Pancreas (tissue), 10 donors: ENCODE measurements at regions not wholly inside any gene's neighbourhood (a gene's known extent, or its start where the extent isn't known, plus 50 kb on each side); places are given as distances from the start of the nearest gene placed in this dataset.

Experiments
- ATAC-seq, 4 donors: fragments of 200-7000 bp; cut with Tn5 transposase; one replicate each; pipeline versions ENCODE4 v1.8.0 to v1.9.1; 2020; ENCODE audit warnings: mild to moderate bottlenecking in 4 of 4, moderate library complexity in 4 of 4
- DNase-seq, 6 donors: peaks; one replicate each; pipeline ENCODE4 v3.0.0-alpha.2; 2020
- FAIRE-seq: peaks from 2 replicates; lab custom pipeline; 2012; peaks lifted over from hg19 to GRCh38; lab: Jason Lieb, UNC
- H3K27ac ChIP-seq, 4 donors: fragments of 200-600 bp; sonication (generic); 1 replicate in 3 of 4; 2 replicates in 1 of 4; pipeline versions ENCODE4 v1.5.0 to v1.8.0; 2020
- H3K27me3 ChIP-seq, 4 donors: fragments of 200-600 bp; one replicate each; pipeline ENCODE4 v1.8.0; 2021
- H3K36me3 ChIP-seq, 3 donors: fragments of 200-600 bp; sonication (generic) in 1 of 3; one replicate each; pipeline versions ENCODE4 v1.5.0 to v1.8.0; 2020 to 2021
- H3K4me1 ChIP-seq, 3 donors: fragments of 200-600 bp; one replicate each; pipeline ENCODE4 v1.8.0; 2021
- H3K4me3 ChIP-seq, 4 donors: fragments of 200-600 bp; sonication (generic) in 2 of 4; one replicate each; pipeline versions ENCODE4 v1.5.0 to v1.8.0; 2020 to 2021
- H3K9me3 ChIP-seq, 4 donors: fragments of 200-600 bp; one replicate each; pipeline ENCODE4 v1.8.0; 2021
- CTCF ChIP-seq, 4 donors: fragments of 200-600 bp; sonication (generic) in 3 of 4; IDR thresholded peaks; one replicate each; pipeline versions ENCODE4 v1.5.0 to v1.8.0; 2021; ENCODE audit warnings: antibody characterized with exemption in 4 of 4
- WGBS, 2 donors: extraction: QIAGEN DNeasy Blood & Tissue Kit; methylation state at CpG; one replicate each; pipeline ENCODE4 v1.1.7; 2013; 5-methylcytosine and 5-hydroxymethylcytosine counted together
- intact Hi-C, 3 donors: fragments of 100-400 bp; cut with DNase I; formaldehyde crosslinking; loops; one replicate each; pipeline versions ENCODE4 v1.11.1 to v1.14.2; 2022
- donor health status: healthy with polysubstance abuse.
- donor health status: DM: no; HTN: no; CAD: no; lungs with moderate emphysema.
- donor health status: DM: no; HTN: no; CAD: no.
- donor health status: control.
- donor health status: control.
- donor health status: Bipolar disorder and iron deficiency.
- donor health status: DM: yes; HTN: yes; CAD: no.
- donor health status: DM: no; HTN: no; CAD: no.
- donor health status: DM: no; HTN: no; CAD: no.
- donor health status: DM: yes; HTN: yes; CAD: no.

- Histone ChIP-seq H3K36me3 (no peaks in the 10 kb centered on the region), H3K27me3 (no peaks in the 10 kb centered on the region), H3K4me1 (no peaks in the 10 kb centered on the region), H3K27ac (no peak overlapping the region), H3K4me3 (no peak overlapping the region), H3K9me3 (no peaks in the 10 kb centered on the region)
- DNase-seq (no peak), ATAC-seq (no peak), FAIRE-seq (no peak)
- TF ChIP-seq CTCF (IDR thresholded peaks at IDR 0.05) = no peak
- intact Hi-C loops = no loop called here
Measured at GRCh38 chr9:111190347-111190746, 139.7 kb downstream of the OR2K2 start.

GRCh38 chr9:111187376-111187775, 142.6 kb downstream of the OR2K2 start:
- FAIRE-seq (no peak), ATAC-seq (no peak), DNase-seq (no peak)
- no peaks in the 10 kb centered on the region for H3K9me3 ChIP-seq
- H3K27me3 ChIP-seq = no peaks in the 10 kb centered on the region
- intact Hi-C loops = no loop called here
- H3K4me1 ChIP-seq = no peaks in the 10 kb centered on the region
- TF ChIP-seq CTCF (IDR thresholded peaks at IDR 0.05) = no peak
- 80 to 97% methylated on average over 1 of the region's 1 CpG for WGBS, 2 donors
- no peaks in the 10 kb centered on the region for H3K36me3 ChIP-seq
- no peak overlapping the region for H3K4me3 ChIP-seq
- no peak overlapping the region for H3K27ac ChIP-seq

- Histone ChIP-seq H3K4me1 (no peaks in the 10 kb centered on the region), H3K4me3 (no peak overlapping the region), H3K27me3 (no peaks in the 10 kb centered on the region), H3K27ac (no peak overlapping the region), H3K9me3 (no peaks in the 10 kb centered on the region), H3K36me3 (no peaks in the 10 kb centered on the region)
- TF ChIP-seq CTCF (IDR thresholded peaks at IDR 0.05) = no peak
- DNase-seq = no peak
- intact Hi-C loops = no loop called here
- ATAC-seq = no peak
- FAIRE-seq = no peak
- WGBS, 2 donors = 57 to 79% methylated on average over 1 of the region's 1 CpG
Measured at GRCh38 chr9:111186021-111186530, 143.9 kb downstream of the OR2K2 start.

- no peak for TF ChIP-seq CTCF (IDR thresholded peaks at IDR 0.05)
- no peak overlapping the region for H3K27ac ChIP-seq
- H3K4me1 ChIP-seq = no peaks in the 10 kb centered on the region
- H3K4me3 ChIP-seq = no peak overlapping the region
- no peaks in the 10 kb centered on the region for H3K36me3 ChIP-seq
- H3K27me3 ChIP-seq = no peaks in the 10 kb centered on the region
- intact Hi-C loops = no loop called here
- FAIRE-seq = no peak
- no peaks in the 10 kb centered on the region for H3K9me3 ChIP-seq
- WGBS, 2 donors = 62 to 72% methylated on average over 2 of the region's 2 CpGs
- ATAC-seq = no peak
- DNase-seq = no peak
Measured at GRCh38 chr9:111180811-111181210, 142.5 kb upstream of the LPAR1 start.

GRCh38 chr9:111179577-111179976, 141.3 kb upstream of the LPAR1 start:
- WGBS, 2 donors = 72 to 76% methylated on average over 5 of the region's 5 CpGs
- TF ChIP-seq CTCF (IDR thresholded peaks at IDR 0.05) = no peak
- no peak overlapping the region for H3K27ac ChIP-seq
- intact Hi-C loops = no loop called here
- DNase-seq (peak in 1 of 6 donors; percentile 24), ATAC-seq (peak in 1 of 4 donors; percentile 38), FAIRE-seq (no peak)
- no peaks in the 10 kb centered on the region for H3K36me3 ChIP-seq
- no peaks in the 10 kb centered on the region for H3K27me3 ChIP-seq
- no peaks in the 10 kb centered on the region for H3K9me3 ChIP-seq
- no peak overlapping the region for H3K4me3 ChIP-seq
- H3K4me1 ChIP-seq = no peaks in the 10 kb centered on the region
